Daoy (cell line): ENCODE measurements at regions not wholly inside any gene's neighbourhood (a gene's known extent, or its start where the extent isn't known, plus 50 kb on each side); places are given as distances from the start of the nearest gene placed in this dataset.
"Not testable (repeated sequence)": the region's sequence is repeated elsewhere in the genome, so short reads cannot be mapped to it uniquely, and the experiment has no call there.

Source experiments
- DNase-seq: peaks from one replicate; pipeline ENCODE4 v3.0.0-alpha.2; 2015; ENCODE audit warnings: low read depth

DNA sequence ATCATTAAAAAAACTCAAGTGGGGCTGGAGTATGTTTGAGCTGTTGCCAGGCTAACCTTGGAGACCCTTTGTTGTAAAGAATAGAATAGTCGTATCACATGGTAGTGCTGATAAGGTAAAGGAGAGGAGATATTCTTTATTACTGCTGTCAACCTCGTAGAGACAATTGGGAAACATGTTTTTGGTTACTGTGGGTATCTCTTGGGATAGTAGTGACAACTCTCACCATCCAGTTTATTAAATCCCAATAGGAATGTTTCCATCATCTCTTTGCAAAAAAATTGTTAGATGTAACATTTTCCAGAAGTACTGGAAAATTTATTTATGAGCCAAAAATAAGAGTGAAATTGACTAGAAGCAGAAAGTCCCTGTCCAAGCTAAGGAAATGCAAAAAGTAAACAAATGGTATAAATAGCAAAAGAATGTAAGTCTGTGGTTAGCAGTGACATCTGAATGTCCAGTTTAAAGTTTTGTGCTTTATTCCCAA, 829.3 kb upstream of the CITED2 start:
- no peak for DNase-seq

DNA sequence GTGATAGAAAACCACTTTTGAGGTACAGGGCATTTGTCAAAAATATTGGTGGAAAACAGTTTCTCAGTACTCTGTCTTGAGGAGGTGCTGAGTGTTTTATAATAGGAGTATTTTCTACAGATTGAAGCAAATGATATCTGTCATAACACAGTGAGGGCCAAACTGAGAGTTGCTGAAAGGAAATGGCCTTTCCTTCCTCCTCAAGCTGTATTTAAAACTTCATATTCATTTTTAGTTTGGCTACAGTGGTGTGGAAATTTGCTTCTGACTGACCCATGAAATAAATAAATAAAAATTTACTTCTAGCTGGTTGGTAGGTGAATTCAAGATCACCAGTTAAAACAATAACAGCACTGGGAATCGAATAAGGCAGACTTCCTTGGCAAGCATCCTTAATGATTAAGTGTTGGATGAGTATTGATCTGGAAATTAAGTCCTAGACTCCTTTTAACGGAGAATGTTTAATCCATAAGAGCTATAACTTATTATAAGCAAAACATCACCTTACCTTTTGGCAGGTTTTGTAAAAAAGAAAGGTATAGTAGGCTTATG, 828.6 kb upstream of the CITED2 start:
- no peak for DNase-seq

DNA sequence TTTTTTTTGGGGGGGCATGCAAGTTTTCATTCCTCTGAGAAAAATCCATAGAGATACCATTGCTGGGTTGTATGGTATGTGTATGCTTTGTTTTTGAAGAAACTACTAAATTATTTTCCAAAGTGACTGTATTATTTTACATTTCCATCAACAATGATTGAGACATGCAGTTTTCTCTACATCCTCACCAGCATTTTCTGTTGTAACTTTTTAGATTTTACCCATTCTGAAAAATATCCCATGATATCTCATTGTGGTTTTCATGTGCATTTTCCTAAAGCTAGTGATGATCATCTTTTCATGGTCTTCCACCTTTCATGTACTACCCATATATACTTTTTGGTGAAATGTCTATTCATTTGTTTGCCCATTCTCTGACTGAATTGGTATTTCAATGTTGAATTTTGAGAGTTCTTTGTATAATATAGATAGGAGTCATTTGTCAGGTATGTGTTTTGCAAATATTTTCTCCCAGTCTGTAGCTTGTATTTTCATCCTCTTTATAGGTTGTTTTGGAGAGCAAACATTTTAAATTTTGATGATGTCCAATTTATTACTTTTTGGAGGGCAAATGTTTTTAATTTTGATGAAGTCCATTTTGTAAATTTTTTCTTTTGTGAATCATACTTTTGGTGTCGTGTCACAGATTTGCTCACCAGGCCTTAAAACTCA, 827.5 kb upstream of the CITED2 start:
- DNase-seq: no peak

DNA sequence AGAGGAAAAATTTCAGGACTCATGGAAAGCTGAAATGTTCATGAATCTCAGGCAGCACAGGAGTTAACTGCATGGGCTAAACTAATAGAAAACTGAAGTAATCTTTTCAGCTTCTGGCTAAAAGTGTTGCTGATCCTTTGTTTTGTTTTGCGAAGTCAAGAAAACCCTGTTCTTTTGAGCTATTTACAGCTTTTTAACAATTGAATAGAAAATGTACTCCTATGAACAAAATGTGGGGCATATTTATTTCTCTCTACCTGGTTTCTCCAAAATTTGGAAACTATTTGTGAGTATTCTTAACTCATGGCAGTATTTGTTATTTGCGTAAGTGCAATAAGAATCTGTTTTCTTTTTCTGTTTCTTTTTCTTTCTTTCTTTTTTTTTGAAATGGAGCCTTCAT, 818.8 kb upstream of the CITED2 start:
- DNase-seq: no peak

DNA sequence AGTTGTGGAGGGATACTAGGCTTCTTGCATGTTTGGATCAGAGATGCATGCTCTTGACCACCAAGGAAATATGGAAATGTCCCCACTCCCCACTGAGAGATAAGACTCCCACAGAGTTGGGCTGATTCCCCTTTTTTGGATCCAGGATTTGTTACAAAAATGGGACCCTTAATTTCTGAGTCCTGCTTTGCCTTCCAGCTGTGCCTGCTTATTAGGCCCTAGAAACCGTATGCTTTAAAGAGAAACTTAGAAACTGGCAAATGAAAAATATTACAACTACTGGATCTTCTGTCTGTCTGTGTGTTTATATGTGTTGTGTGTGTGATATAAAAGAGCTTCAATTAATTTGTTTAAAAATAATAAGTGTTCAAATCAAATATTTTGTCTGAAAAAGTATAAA, 817.6 kb upstream of the CITED2 start:
- DNase-seq: no peak

DNA sequence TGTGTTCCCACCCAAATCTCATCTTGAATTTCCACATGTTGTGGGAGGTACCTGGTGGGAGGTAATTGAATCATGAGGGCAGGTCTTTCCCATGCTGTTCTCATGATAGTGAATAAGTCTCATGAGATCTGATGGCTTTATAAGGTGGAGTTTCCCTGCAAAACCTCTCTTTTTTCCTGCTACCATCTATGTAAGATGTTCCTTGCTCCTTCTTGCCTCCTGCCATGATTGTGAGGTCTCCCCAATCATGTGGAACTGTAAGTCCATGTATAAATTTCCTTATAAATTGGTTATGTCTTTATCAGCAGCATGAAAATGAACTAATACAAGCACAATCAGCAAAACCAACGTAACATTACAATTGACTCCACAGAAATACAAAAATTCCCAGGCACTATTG, 814.8 kb upstream of the CITED2 start:
- DNase-seq: not testable (repeated sequence)

DNA sequence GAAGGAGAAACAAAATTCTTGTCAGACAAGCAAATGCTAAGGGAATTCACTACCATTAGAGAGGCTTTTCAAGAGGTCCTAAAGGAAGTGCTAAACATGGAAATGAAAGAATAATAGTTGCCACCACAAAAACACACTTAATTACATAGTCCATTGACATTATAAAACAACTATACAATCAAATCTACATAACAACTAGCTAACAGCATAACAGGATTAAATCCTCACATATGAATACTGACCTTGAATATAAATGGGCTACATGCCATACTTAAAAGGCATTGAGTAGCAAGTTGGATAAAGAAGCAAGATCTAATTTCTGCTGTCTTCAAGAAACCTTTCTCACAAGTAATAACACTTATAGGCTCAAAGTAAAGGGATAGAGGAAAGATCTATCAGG, 811.5 kb upstream of the CITED2 start:
- no peak for DNase-seq

DNA sequence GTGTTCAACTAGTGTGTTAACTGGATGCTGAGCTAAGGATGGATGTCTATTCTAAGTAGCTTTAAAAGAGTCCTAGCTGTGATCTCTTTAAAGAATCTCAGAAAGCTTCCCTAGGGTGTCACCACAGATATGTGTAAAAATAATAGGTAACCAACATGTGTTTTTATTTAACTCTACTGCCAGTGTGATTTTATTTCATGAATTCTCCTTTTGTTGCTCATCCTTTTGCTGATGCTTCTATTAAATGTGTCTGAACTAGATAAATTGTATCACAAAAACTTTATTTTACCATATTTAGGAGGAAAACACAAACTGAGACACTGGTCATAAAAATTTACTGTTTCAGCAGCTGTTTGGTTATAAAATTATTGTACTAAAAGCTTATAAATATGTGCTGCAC, 809.4 kb upstream of the CITED2 start:
- no peak for DNase-seq

DNA sequence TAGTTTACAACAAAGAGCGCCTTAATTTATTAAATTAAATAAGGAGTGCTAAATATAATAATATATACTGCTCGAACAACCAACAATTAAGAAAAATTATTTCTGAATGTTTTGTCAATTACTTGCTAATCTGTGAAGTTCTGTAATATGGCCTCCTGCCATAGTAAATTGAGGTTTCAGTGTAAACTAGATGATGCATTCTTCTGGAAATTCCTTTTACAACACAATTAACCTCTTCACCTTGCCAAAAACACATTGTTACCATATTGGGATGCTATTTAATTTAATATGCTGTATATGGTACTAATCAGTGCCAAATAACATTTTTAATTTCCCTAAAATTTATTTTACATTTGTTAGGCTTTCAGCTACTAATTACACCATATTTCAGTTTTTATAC, 808.4 kb upstream of the CITED2 start:
- DNase-seq: no peak

DNA sequence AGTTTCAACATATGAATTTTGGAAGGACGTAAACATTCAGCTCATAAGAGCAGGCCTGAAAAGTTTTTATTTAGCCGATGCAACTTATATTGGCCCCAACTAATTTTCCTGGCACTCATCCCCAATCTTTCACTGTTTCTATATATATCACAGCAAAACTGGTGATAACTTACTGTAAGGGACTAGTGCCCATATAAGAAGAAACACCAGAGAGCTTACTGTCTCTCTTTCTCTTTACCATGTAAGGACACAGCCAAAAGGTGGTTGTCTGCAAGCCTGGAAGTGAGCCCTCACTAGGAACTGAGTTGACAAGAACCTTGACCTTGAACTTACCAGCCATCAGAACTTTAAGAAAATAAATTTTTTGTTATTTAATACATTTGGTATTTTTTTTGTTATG, 807.4 kb upstream of the CITED2 start:
- no peak for DNase-seq

DNA sequence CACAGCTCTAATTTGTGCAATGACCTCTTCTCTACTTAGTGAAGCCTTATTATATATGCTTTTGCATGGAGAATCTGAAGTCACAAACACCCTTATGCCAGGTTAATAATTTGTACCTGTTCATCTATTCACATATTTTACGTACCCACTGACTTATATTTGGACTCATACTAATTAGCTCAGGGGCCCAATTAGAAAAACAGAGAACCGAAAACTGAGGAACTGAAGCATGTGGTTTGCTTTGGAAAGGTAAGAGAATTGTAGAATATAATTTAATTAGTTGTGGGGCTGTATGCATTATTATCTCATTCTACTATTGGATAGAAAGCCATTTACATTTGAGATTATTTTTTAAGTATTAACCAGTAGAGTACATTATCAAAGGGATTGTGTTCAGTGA, 805.9 kb upstream of the CITED2 start:
- no peak for DNase-seq

DNA sequence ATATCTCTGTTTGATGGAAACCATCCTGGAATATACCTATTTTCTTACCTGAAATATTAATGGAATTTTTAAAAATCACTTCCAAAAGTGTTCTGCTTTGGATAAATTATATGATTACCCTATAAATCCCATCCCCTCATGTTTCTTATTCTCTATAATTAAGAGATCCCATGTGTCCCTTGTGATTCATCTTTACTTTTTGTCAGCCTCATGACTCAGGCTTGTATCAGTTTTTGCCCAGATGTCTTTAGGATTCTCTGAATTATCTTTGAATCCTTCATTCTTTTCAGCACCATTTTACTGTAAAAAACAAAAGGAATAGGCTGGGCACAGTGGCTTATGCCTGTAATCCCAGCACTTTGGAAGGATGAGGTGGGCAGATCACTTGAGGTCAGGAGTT, 804.5 kb upstream of the CITED2 start:
- DNase-seq: peak; percentile 23

DNA sequence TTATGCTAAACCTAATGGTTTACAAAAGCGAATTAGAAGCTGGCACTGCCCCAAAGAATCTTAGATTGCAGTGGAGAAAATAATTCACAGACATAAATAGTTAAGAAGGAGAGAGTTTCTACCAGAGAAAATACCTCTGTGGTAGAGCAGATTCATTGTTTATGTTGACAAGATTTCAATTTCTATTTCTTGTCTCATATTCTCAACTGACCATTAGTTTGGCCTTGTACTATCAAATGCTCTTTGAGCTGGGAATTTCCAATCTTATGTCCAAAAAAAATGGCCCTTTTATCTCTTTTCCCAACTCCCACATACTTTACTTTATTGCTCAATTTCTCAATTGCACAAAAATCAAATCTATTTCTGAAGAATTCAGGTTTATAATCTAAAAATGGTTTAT, 804.1 kb upstream of the CITED2 start:
- DNase-seq: no peak

DNA sequence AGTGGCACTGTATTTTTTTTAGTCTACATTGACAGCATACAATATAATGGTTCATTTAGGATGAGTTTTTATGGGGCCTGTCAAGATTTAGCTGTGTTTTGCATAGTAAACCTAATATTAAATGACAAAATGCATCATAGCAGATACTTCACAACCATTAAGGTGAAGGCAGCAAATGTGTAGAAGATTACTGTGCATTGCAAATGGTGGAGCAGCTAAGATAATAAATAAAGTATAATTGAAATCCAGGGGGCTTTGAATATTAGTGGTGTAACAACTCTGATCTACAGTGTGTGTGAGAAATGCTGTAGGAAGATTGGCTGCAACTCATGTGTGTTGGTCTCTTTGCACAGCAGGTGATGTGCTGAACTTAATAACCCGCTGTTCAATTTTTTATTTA, 801.9 kb upstream of the CITED2 start:
- DNase-seq: no peak

DNA sequence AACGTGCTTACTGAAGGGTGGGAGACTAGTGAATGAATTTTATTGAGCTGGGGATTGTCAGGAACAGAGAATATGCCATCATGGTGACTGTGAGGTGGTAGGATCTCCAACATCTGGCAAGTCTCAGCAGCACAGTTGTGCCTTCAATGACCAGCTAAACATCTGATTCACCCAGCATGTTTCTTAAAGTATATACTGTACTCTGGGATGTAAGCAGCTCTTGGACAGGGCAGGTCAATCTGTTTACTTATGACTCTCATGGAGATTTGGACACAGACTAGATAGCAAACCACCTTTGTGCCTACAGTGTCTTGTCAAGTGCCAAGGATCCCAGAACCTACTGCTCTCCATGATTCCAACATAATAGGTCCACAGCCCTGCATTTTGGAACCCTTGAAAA, 801.0 kb upstream of the CITED2 start:
- DNase-seq: no peak

DNA sequence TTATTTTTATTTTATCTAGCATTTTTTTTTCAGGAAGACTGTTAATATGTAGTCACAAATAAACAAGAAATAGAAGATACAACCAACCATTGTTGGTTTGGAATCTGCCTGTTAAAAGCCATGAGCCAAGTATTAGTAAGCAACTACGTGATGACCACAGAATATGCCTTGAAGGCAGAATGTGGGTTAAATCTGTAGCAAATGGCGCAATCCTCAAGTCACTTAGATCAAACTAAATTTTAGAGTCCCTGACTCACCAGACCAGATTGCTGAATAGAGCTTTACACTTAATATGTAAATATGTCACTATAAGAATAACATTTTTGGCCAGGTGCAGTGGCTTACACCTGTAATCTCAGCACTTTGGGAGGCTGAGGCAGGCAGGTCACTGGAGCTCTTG, 800.1 kb upstream of the CITED2 start:
- DNase-seq: peak; percentile 80

DNA sequence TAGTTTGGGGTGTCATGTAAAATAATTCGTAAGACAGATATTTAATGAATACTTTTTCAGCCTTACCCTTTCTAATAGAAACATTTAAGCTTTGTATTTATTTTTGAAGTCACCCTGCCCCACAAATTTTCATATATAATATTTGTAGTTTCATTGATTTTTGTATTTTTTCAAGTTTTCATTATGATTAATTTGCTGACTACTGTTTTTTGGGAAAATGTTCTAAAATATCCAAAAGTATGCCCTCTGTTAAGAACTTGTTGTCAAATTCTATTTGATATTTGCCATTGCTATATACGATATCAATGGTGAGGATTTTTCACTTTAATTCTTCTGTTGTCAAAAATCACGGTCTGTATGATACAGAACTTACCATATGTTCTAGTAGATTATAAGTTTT, 793.9 kb upstream of the CITED2 start:
- no peak for DNase-seq

DNA sequence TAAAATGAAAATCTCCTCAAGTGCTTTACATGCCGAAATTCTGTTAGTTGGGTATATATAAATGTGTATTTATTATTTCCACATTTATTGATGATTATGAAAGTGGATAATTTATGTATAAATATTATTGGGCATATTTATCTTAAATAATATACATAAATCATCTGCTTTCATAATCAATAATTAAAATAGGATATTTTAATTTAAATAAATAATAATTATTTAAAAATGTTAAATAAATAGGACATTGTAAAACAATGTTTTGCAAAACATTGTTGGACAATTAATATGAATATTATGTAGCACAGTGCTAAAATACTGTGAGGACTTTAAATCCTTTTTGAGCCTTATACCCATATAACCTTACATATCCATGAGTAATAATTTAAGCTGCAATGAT, 786.5 kb upstream of the CITED2 start:
- no peak for DNase-seq

DNA sequence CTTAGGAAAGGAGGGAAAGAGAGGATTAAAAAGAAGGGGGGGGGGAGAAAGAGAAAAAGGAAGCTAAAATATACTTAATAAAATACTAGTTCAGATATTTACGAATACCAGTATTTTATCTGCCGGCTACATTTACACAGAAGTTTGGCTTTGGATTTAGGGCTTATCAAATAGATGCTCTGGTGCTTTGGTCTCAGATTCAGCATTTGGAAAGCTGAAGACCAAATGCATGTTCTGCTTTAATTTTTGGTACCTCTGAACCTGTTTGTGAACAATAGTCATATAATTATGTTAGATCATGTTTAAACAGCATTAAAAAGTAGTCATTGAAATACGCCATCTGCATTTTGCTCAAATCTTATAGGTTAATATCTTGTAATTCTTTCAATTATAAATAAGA, 786.0 kb upstream of the CITED2 start:
- DNase-seq: no peak

DNA sequence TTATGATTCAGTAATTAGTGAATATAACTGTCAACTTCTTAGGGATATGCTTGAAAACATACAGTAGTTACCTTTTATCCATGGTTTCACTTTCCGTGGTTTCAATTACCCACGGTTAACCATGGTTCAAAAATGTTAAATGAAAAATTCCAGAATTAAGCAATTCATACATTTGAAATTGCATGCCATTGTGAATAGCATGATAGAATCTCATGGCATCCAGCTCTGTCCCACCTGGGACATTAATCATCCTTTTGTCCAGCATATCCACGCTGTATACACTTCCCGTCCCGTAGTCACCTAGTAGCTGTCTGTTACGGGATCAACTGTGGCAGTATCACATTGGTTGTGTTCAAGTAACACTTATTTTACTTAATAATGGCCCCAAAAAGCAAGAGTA, 781.7 kb upstream of the CITED2 start:
- DNase-seq: no peak

DNA sequence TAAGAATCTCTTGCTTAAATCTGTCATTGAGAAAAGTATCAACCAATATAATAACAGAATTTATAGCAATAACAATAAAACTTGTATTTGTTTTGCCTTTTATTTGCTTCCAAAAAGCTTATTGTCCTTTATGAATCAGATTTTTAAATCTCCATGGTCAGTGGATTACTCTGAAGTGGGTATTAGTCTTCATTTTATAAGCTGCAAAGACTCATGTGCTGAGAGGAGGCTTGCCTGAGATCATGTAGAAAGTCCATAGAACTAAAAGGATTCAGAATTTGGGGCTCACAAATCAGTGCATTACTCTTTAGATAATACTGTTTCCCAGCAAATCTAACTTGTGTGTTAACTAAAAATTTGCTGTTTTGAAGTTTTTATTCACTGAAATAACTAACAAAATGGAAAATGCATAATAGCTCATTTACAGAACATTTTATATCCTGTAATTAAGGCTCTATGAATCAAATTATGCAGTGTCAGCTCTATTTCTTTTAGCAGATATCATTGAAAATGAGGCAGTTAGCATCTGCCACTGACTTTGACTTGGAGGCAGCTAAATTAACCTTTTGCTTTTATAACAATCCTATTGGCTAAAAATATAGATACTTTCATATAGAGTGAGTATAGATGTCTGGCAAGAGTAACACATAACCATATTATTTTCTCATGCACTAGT, 781.1 kb upstream of the CITED2 start:
- no peak for DNase-seq

DNA sequence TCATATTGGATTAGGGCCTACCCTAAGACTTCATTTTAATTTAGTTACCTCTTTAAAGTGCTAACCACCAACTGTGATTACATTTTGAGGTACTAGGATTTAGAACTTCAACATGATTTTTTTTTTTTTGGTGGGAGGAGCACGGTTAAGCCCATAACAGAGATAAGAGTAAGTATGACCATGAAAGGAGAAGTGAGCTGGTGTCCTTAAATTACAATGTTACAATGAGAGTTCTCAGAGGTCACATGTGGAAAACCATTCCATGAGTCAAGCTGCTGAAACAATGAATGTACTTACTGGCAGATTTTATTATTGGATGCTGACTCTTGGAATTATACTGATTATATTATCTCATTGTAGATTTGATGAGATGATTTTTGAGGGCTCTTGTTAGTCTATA, 779.3 kb upstream of the CITED2 start:
- DNase-seq: no peak
